ENCODE measurements at regions not wholly inside any gene's neighbourhood (a gene's known extent, or its start where the extent isn't known, plus 50 kb on each side); places are given as distances from the start of the nearest gene placed in this dataset.
A peak's percentile ranks its signal among the peaks of the same experiment; 100 is the strongest.

DNA sequence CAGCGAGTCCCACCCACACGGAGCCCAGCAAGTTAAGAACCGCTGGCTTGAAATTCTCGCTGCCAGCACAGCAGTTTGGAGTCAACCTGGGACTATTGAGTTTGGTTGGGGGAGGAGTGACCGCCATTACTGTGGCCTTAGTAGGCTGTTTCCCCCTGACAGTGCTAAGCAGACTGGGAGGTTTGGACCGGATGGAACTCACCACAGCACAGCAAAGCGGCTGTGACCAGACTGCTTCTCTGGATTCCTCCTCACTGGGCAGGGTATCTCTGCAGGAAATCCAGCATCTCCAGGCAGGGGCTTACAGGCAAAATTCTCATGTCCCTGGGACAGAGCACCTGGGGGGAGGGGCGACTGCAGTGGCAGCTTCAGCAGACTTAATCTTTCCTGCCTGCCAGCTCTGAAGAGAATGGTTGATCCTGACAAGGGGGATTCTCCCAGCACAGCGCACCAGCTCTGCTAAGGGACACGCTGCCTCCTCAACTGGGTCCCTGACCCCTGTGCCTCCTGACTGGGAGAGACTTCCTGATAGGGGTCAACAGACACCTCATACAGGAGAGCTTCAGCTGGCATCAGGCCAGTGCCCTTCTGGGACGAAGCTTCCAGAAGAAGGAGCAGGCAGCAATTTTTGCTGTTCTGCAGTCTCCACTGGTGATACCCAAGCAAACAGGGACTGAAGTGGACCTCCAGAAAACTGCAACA lies 425.4 kb downstream of the NYAP2 start:
- Histone ChIP-seq H3K4me2 (ENCODE audit: extremely low read depth, insufficient read depth, low read length) (no peak overlapping the region), H3K9me3 (ENCODE audit: control insufficient read depth, insufficient read depth, low read depth, low read length) (no peaks in the 10 kb centered on the region), H3K4me3 (replicated peaks in 1 of 4; ENCODE audit: control extremely low read depth in 1 of 4, insufficient read depth in 1 of 4, low read depth in 3 of 4, low read length in 4 of 4) (no peak overlapping the region), H3K9ac (ENCODE audit: insufficient read depth, low read length) (no peak overlapping the region), H4K20me1 (ENCODE audit: control insufficient read depth, extremely low read depth, insufficient read depth, low read length) (no peaks in the 10 kb centered on the region), H3K4me1 (ENCODE audit: control insufficient read depth, extremely low read depth, insufficient read depth, low read length) (no peaks in the 10 kb centered on the region), H3K27me3 (ENCODE audit: control insufficient read depth, insufficient read depth, low read length) (no peaks in the 10 kb centered on the region), H3K27ac (ENCODE audit: insufficient read depth, low read length) (no peak overlapping the region), H3K79me2 (ENCODE audit: control insufficient read depth, insufficient read depth, low read length) (no peaks in the 10 kb centered on the region), H3K36me3 (ENCODE audit: control insufficient read depth, insufficient read depth, low read length) (no peaks in the 10 kb centered on the region), H2AFZ (ENCODE audit: low read length) (no peak overlapping the region)
- DNase-seq (ENCODE audit: low read depth in 2 of 2), result no peak
- TF ChIP-seq, protein P1, sequence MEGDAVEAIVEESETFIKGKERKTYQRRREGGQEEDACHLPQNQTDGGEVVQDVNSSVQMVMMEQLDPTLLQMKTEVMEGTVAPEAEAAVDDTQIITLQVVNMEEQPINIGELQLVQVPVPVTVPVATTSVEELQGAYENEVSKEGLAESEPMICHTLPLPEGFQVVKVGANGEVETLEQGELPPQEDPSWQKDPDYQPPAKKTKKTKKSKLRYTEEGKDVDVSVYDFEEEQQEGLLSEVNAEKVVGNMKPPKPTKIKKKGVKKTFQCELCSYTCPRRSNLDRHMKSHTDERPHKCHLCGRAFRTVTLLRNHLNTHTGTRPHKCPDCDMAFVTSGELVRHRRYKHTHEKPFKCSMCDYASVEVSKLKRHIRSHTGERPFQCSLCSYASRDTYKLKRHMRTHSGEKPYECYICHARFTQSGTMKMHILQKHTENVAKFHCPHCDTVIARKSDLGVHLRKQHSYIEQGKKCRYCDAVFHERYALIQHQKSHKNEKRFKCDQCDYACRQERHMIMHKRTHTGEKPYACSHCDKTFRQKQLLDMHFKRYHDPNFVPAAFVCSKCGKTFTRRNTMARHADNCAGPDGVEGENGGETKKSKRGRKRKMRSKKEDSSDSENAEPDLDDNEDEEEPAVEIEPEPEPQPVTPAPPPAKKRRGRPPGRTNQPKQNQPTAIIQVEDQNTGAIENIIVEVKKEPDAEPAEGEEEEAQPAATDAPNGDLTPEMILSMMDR (conservative IDR thresholded peaks at IDR 0.05 in 1 of 2, IDR thresholded peaks at IDR 0.05 in 1 of 2; ENCODE audit: low read depth in 1 of 2, low read length in 2 of 2), result no peak
- TF ChIP-seq EZH2 (IDR thresholded peaks at IDR 0.05; ENCODE audit: low read length, missing control alignments), result no peak

DNA sequence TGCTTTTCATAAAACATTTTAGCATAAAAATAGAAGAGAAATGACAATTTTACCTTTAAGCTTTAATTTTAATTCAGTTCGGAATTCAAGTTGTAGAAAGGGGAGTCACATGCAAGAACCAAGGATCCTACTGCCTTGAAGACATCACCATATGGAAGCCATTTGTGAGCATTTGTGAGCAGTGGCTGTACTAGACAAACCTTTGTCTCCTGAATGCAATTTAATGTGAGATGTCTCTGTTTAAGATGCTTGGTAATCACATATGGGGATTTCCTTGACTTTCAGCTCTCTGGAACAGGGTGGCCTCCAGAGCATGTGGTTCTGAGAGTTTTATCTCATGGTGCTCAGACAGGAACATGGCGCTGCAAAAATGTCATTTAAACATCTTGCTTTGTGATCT lies 421.8 kb downstream of the NYAP2 start:
- Histone ChIP-seq H3K36me3 (ENCODE audit: control insufficient read depth, insufficient read depth, low read length) (no peaks in the 10 kb centered on the region), H3K27me3 (ENCODE audit: control insufficient read depth, insufficient read depth, low read length) (no peaks in the 10 kb centered on the region), H3K4me1 (ENCODE audit: control insufficient read depth, extremely low read depth, insufficient read depth, low read length) (no peaks in the 10 kb centered on the region), H3K9me3 (ENCODE audit: control insufficient read depth, insufficient read depth, low read depth, low read length) (no peaks in the 10 kb centered on the region), H3K4me2 (ENCODE audit: extremely low read depth, insufficient read depth, low read length) (no peak overlapping the region), H4K20me1 (ENCODE audit: control insufficient read depth, extremely low read depth, insufficient read depth, low read length) (no peaks in the 10 kb centered on the region), H3K9ac (ENCODE audit: insufficient read depth, low read length) (no peak overlapping the region), H2AFZ (ENCODE audit: low read length) (no peak overlapping the region), H3K4me3 (replicated peaks in 1 of 4; ENCODE audit: control extremely low read depth in 1 of 4, insufficient read depth in 1 of 4, low read depth in 3 of 4, low read length in 4 of 4) (no peak overlapping the region), H3K79me2 (ENCODE audit: control insufficient read depth, insufficient read depth, low read length) (no peaks in the 10 kb centered on the region), H3K27ac (ENCODE audit: insufficient read depth, low read length) (no peak overlapping the region)
- TF ChIP-seq, protein P1 (conservative IDR thresholded peaks at IDR 0.05 in 1 of 2, IDR thresholded peaks at IDR 0.05 in 1 of 2; ENCODE audit: low read depth in 1 of 2, low read length in 2 of 2), result no peak
- no peak for TF ChIP-seq EZH2 (IDR thresholded peaks at IDR 0.05; ENCODE audit: low read length, missing control alignments)
- no peak for DNase-seq (ENCODE audit: low read depth in 2 of 2)

GRCh38 chr2:225820826-225821225 lies 421.3 kb downstream of the NYAP2 start:
- H3K9ac ChIP-seq (ENCODE audit: insufficient read depth, low read length), result no peak overlapping the region
- no peak overlapping the region for H3K27ac ChIP-seq (ENCODE audit: insufficient read depth, low read length)
- TF ChIP-seq EZH2 (IDR thresholded peaks at IDR 0.05; ENCODE audit: low read length, missing control alignments), result no peak
- TF ChIP-seq, protein P1 (conservative IDR thresholded peaks at IDR 0.05 in 1 of 2, IDR thresholded peaks at IDR 0.05 in 1 of 2; ENCODE audit: low read depth in 1 of 2, low read length in 2 of 2), result no peak
- H3K4me1 ChIP-seq (ENCODE audit: control insufficient read depth, extremely low read depth, insufficient read depth, low read length), result no peaks in the 10 kb centered on the region
- no peaks in the 10 kb centered on the region for H3K9me3 ChIP-seq (ENCODE audit: control insufficient read depth, insufficient read depth, low read depth, low read length)
- H4K20me1 ChIP-seq (ENCODE audit: control insufficient read depth, extremely low read depth, insufficient read depth, low read length), result no peaks in the 10 kb centered on the region
- peak in 1 of 2 donors; percentile 3 for DNase-seq (ENCODE audit: low read depth in 2 of 2)
- no peaks in the 10 kb centered on the region for H3K79me2 ChIP-seq (ENCODE audit: control insufficient read depth, insufficient read depth, low read length)
- H3K4me2 ChIP-seq (ENCODE audit: extremely low read depth, insufficient read depth, low read length), result no peak overlapping the region
- no peak overlapping the region for H3K4me3 ChIP-seq (replicated peaks in 1 of 4; ENCODE audit: control extremely low read depth in 1 of 4, insufficient read depth in 1 of 4, low read depth in 3 of 4, low read length in 4 of 4)
- no peaks in the 10 kb centered on the region for H3K27me3 ChIP-seq (ENCODE audit: control insufficient read depth, insufficient read depth, low read length)
- H3K36me3 ChIP-seq (ENCODE audit: control insufficient read depth, insufficient read depth, low read length), result no peaks in the 10 kb centered on the region
- H2AFZ ChIP-seq (ENCODE audit: low read length), result no peak overlapping the region
